SKM-1 treated with dmso at 0.1 percent for 144 hours (cell line): ENCODE measurements at regions not wholly inside any gene's neighbourhood (a gene's known extent, or its start where the extent isn't known, plus 50 kb on each side); places are given as distances from the start of the nearest gene placed in this dataset.

Experiments used
- DNase-seq: peaks from one replicate; lab custom pipeline; 2025; ENCODE audit not compliant: unreplicated experiment; lab: John Stamatoyannopoulos, UW

DNA sequence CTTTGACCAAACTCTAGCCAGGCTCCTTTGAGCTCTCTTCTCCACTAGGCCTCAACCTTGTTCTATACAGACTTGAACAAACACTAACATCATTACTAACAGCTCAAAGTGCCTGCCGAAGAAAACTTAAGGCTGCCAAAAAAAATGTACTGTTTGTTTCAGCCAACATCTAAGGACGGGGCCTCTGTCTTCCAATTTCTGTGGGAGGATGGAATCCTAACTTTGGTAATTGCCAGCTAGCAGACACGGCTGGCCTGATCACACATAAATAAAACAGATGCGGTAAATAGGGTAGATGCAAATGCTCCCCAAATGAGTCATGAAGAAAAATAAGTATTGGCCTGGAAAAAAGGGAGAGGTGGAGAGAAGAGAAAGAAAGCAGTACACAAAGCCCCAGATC, 394.3 kb downstream of the TMEM135 start:
- no peak for DNase-seq

DNA sequence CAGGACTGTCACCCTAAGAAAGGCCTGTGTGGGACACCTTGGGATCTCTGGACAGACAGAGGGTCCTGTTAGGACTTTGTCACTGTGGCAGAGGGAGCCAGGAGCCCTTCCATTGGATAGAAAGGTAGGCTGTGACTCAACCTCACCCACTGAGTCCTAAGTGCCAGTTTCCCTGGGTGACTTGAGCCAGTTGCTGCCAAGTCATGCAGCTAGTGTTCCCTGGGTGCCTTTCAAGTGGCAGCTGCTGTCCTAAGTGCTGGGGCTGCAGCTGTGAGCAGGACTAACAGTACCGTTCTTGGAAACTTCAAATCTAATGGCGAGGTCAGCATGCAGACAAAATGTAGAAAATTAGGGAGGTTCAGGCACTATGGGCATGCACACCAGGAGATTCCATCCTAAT, 393.7 kb downstream of the TMEM135 start:
- no peak for DNase-seq

DNA sequence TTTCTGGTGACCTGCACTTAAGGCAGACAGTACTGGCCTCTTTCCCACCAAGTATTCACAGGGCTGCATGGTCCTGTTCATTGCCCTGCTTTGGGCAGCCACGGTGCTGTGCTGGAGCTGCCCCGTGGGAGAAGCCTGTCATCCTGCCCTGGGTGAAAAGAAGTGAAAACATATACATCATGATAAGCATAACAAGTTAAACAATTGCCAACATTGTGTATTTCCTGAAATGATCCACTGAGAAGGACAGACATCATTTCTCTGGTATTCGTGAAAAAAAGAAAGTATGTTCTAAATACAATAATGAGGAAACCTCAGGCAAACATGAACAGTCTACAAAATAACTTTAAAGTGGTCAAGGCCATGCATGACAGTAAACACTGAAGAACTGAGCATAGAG, 393.1 kb downstream of the TMEM135 start:
- no peak for DNase-seq

DNA sequence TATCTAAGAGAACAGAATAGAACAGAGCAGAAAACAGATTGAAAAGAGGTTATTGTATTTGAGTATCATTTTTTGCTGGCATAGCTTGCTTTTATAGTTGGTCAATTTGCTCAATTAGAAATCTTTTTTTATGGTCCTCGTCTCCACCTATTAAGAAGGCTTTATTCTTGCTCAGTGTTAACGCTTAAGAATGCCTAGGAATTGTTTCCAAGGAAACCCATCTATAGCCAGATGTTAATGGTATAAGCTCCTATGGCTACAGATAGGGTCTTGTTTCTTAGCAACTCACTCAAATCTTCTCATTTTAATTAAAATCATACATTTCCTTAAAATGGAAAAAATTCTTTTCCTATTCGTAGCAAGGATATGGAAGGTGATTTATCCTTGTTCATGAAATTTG, 392.3 kb downstream of the TMEM135 start:
- DNase-seq, result no peak

DNA sequence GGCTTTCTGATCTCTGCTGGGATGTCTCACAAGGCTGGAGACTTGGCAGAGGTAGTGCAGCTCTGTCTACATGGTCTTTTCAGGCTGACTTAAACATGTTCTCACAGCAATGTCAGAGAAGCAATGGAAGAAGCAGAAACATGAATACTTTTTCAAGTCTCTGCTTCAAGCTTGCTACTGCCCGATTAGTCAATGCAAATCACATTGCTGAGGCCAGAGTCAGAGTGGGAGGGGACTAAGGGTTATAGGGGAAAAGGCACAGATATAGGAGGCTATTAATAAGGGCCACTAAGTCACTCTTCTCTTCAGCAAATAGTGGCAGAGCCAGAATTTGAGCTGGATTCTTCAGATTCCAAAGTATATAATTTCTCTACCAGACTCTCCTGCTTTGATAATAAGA, 390.5 kb downstream of the TMEM135 start:
- DNase-seq, result no peak

DNA sequence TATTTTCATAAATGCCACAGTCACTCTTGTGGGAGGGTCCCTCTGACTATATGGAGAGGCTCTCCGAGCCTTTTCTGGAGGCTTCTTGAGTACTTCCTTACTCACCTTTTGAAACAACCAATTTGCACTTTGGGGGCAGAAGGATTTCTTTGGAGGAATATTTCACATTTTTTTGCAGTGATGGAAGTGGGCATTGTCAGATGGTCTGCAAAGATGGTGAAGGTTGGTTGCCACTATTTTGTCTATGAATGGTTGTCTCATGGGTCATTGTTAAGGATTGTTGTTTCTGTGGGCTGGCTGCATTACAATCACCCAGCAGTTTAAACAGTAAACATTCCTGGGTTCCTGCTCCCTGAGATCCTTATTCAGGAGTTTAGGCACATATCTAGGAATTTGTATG, 388.2 kb downstream of the TMEM135 start:
- no peak for DNase-seq

DNA sequence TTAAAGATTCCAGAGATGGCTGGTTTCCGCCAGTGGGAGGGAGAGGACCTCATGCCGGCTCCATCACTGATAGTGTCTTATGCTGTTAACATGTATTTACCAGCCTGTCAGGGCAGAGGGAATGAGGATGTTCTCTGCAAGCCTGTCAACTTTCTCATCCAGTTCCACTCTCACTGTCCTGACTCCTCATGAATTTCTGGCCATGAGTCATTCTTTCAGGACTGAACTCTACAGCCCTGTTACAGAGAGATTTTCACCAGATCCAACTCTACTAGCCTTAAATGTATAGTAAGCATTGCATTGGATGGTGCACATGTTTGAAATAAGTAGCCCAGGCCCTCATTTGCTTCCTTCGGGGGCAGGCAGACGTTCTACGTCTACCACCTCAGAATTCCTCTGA, 387.7 kb downstream of the TMEM135 start:
- DNase-seq, result no peak

DNA sequence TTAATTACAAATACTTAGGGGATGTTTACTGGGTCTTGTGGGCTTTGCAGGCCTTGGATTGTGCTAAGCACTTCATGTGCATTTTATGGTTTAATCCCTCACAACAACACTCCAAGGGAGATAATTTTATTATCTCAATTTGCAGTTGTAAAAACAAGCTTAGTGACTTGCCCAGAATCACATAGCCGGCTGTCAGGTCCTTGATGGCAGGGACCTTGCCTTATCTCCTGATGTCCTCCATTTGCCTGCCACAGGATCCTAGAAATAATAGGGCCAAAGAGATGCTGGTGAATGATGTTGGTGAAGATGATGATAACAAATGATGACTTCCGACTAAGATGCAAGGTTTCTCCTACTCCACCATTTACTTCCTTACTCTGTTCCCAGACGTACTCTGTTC, 385.4 kb downstream of the TMEM135 start:
- DNase-seq, result no peak

DNA sequence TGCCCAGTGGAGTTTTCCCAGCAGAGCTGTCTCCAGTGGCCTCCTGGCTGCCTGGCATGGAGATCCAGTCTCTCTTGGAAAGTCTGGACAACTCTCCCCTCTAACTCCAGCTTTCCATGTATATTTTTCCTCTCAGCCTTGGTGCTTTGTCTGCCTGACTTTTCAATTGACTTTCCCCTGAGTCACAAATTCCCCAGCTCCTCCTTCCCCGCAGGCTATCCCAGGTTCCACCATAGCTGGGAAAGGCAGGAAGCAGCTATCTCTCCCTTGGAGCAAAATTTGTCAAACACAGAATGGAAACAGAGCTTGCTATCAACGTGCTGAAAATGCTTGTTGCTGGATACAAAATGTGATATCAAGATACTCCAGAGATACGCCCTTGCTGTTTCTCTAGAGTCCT, 384.8 kb downstream of the TMEM135 start:
- no peak for DNase-seq

DNA sequence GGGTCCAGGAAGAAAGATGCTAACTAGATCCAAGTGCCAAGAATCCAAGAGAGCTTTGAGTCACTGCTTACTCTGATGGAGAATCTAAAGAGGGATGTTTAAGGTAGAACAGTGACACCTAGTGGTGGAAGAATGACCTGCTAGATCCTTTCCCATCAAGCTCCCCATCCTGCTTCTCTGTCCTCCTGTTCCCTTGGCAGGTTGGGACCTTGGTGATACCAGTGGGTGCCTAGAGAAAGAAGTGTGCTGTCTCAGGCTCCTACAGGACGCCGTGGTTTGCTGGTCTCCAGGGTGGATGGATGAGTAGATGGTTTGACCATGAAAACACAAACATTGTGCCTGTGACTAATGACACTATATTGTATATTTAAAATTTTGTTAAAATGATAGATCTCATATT, 383.7 kb downstream of the TMEM135 start:
- DNase-seq, result peak; percentile 77

DNA sequence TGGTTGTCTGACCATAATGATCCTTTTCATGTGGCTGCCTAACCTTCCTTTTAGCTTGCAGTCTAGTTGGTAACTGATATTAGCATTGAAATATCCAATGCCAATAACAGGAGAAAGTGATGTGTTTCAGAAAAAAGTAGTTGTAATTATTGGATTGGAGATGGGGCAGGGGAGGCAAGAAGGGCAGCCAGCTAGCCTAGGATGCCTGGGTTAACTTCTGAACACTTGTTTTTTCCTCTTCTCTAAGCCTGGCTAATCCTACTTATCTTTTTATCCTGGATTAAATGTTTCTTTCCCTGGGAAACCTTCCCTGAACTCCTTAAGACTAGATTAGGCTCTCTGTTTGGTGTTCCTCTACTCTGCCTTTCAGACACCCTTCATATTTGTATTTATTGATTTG, 380.2 kb downstream of the TMEM135 start:
- no peak for DNase-seq

DNA sequence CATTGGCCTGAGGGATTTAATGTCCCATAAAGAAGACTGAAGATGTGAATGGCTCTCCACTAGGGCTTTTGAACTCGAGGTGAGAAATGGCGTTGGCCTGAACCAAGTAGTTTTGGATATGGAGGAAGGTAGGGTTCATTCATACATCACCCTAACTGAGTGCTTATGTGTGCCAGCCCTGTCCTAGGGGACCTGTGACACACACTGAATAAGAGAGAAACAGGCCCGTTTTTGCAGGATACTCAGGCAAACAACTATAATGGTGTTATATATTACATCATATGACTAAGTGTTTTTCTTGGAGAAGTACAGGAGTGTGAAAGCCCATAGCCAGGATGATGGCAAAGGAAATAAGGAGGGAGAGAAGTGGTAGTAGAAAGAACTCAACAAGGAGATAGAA, 368.1 kb downstream of the TMEM135 start:
- no peak for DNase-seq

DNA sequence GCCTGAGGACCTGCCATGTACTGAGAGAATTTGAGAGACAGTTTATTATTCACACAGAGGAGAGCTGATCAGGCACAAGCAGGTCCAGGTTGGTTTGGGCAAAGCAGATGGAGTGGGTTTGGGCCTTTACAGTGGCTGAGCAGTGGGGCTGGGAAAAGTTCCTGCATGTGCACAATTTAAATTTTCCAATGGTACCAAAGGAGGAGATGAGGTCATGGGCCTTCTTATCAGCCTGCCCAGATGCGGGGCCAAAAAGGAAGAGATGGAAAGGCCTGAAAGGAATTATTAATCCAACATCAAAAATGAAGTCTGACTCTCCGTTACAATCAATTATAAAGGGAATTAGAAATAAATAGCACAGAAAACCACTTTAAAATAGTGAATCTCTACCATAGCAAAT, 367.6 kb downstream of the TMEM135 start:
- no peak for DNase-seq

DNA sequence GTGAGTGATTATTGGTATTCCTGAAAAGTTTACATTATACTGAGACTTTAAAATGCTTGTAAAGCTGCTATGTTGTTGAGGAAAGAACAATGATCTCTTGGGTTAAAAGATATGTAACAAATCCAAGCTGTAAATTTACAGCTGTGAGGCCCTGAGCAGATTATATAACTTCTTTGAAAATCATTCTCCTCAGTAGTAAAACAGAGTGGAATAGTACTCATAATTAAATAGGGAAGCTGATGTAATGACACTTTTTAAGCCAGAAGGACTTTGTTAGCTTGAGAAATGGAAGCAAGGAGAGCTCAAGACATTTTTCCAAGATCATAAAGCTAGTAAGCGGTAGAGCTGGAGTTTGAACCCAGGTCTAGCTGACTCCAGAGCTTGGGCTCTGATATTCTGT, 363.9 kb downstream of the TMEM135 start:
- no peak for DNase-seq

DNA sequence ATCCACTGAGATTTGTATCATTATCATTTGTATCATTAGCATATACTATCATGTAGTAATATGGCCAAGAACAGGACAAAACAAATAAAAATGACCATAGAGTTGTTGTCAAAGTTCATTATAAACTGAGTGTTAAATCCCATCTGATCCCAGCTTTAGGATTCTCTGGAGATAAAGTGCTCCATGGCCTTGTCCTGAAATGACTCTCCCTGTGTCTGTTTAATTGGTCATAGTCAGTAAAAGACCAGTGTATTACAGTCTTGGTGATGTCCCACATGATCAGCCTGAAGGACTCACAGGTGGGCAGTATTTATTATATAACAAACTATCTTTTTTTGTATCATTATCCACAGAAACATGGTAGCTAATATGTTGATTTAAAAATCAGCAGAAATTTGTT, 361.6 kb downstream of the TMEM135 start:
- no peak for DNase-seq

DNA sequence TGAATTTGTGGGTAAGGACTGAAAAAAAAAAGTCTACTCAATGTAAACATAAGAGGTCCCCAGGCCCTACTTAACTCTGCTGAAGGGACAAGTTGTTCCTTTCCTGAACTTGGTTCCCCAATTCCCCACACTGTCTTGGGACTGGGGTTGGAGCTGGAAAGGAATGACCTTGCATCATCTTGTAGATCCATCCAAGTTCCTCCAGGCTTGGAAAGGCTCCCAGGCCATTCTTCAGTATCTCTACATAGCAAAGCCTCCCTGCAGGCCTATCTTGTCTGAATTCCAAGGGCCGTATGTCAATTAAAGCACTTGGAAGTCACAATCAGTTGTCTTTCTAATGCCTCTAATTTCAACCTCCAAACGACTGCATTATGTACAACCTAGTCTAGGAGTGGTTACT, 361.2 kb downstream of the TMEM135 start:
- DNase-seq, result no peak

DNA sequence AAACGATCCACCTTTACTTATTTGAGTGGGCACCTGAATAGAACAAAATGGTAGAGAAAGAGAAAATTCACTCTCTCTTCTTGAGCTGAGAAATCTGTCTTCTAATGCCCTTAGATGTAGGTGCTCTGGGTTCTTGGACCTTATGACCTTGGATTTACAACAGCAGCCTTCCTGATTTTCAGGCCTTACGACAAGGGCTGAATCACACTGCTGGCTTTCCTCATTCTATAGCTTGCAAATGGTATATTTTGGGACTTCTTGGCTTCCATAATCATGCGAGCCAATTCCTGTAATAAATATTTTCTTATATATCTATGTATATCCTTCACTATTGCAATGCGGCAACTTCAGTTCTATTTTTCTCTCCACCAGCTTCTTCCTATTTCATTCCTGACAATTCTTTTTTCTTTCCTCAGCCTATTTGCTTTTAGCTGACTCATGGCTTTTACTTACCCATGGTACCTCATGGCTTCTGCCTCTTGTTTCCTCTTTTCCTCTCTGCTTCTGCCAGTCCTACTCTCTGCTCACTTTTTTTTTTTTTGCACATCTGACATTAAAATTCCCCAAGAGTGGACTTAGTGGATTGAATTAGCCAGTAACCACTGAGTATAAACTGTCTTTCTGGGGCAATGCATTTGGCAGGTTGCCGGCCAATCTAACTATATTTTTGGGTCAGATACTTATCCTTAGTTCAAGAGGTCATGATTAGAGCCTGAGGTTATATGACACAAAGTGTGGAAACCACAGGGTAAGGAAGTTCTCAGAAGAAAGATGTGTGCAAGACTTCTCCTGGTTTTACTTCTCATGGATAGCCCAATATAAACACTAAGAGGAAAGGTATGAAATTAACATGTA, 359.5 kb downstream of the TMEM135 start:
- DNase-seq, result peak; percentile 63

DNA sequence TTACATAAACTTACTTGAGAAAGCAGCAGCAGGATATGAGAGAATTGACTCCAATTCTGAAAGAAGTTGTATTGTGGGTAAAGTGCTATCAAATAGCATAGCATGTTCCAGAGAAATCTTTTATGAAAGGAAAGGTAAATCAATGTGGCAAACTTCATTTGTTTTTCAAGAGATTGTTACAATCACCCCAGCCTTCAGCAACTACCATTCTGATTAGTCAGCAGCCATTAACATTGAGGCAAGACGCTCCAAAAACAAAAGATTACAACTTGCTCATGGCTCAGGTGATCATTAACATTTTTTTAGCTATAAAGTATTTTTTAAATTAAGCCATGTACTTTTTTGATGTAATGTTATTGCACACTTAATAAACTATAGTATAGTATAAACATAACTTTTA, 357.2 kb downstream of the TMEM135 start:
- no peak for DNase-seq

DNA sequence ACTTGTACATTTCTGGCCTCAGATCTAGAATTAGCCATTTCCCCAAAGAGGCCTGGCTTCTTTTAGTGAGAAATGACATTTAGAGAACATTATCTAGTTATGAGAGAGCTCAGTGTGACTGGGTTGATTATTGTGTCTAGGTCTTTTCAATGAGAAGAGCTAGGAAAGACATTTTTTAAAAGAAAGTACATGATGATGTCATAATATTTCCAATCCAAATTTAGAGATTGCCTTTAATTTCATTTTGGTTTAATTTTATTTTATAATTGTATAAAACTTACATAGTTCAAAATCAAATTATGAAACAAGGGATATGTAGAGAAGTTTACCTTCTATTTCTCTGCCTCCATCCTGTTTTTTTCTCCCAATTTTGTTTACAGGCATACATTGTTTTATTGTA, 354.9 kb downstream of the TMEM135 start:
- no peak for DNase-seq

DNA sequence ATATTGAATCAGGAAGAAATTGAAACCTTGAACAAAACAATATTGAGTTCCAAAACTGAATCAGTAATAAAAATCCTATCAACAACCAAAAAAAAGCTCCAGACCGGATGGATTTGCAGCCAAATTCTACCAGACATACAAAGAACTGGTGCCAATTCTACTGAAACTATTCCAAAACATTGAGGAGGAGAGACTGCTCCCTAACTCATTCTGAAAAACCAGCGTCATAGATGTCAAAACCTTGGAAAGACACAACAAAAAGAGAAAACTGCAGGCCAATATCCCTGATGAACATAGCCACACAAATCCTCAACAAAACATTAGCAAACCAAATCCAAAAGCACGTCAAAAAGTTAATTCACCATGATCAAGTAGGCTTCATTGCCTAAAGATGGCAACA, 353.8 kb downstream of the TMEM135 start:
- DNase-seq, result no peak

DNA sequence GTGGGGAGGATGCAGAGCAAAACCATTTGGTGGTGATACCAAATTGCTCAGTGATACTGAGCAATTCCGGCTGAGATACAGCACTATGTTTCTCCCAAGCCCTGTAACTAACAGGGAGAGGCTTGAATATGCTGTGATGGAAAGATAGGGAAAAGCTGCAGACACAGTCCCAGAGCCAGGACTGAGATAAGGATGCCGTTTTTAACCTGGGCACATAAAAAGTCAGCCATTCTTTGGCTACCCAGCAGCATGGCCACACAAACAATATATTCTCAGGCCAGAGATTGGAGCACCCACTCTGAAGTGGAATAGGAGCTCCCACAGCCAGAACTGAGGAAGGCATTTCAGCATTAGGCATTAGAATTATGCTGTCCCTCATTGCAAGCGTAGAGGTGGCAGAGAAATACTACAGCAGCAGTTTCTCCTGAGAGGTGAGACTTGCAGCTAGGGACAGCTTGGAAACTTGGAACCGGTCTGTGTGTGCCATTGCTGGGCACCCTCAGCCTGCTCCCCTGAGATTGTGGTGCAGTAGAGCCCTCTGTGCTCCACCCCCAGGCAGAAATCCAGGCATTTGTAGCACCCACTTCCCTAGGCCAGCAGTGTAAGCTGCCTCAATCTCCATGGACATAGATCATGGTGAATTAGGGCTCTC, 346.5 kb downstream of the TMEM135 start:
- no peak for DNase-seq

DNA sequence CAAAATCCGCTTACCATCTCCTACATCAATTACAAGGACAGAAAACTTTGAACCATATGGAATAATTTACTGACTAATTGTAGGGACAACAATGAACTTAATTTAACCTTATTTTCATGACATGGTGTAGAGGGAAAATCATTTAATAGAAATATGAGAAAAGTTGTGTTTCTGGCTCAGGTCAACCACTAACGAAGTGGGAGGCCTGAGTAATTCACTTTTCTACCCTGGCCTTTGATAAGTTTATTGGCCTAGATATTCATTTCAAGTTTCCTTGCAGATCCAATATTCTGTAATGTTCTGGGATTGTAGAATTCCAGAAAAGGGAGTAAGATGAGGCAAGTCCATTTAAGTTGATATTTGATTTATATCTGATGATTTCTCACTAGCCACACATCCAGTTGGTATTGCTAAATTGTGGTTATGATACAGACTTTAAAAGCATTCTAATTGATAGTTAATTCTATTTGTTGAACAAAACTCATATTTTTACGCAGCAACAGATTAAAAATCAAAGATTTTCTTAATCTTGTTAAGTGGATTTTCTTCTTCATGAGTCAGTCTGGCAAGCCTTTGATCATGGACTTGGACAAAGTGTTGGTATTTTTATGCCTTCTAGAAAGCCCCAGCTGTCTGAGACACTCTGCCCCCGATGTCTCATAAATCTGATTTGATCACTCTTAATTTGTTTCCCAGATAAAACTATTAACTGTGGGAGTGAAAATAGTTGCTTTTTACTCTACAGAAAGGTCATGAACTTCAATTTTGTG, 336.5 kb downstream of the TMEM135 start:
- DNase-seq, result no peak
